Coronary artery (tissue), 2 donors: ENCODE measurements at regions not wholly inside any gene's neighbourhood (a gene's known extent, or its start where the extent isn't known, plus 50 kb on each side); places are given as distances from the start of the nearest gene placed in this dataset.

Experiments used
- DNase-seq: peaks from one replicate; pipeline ENCODE4 v3.0.0-alpha.2; 2017; ENCODE audit warnings: low spot score
- H3K27ac ChIP-seq, 2 donors: fragments of 200-600 bp; sonication (generic); one replicate each; pipeline ENCODE4 v1.5.1; 2016 to 2019
- H3K4me3 ChIP-seq: fragments of 200-600 bp; sonication (generic); 2 replicates; pipeline ENCODE4 v1.5.1; 2016; ENCODE audit warnings: mild to moderate bottlenecking, moderate library complexity
- CTCF ChIP-seq: fragments of 200-600 bp; sonication (generic); IDR thresholded peaks from one replicate; pipeline ENCODE4 v1.5.1; 2019; ENCODE audit warnings: antibody characterized with exemption

- Histone ChIP-seq H3K27ac (no peak overlapping the region), H3K4me3 (no peak overlapping the region)
- TF ChIP-seq CTCF = no peak
- no peak for DNase-seq
Measured at GRCh38 chr7:85457911-85458310, 271.1 kb upstream of the SEMA3D start.

- DNase-seq = no peak
- no peak overlapping the region for H3K27ac ChIP-seq
- no peak for TF ChIP-seq CTCF
Measured at GRCh38 chr7:85456254-85456653, 269.4 kb upstream of the SEMA3D start.

GRCh38 chr7:85454904-85455303 lies 268.0 kb upstream of the SEMA3D start:
- no peak for TF ChIP-seq CTCF

More at GRCh38 chr7:85456254-85456653, 269.4 kb upstream of the SEMA3D start:
- H3K4me3 ChIP-seq = no peak overlapping the region

GRCh38 chr7:85452674-85453073 lies 265.8 kb upstream of the SEMA3D start:
- no peak for TF ChIP-seq CTCF
- no peak for DNase-seq
- H3K4me3 ChIP-seq = no peak overlapping the region

More at GRCh38 chr7:85454904-85455303, 268.0 kb upstream of the SEMA3D start:
- Histone ChIP-seq H3K27ac (no peak overlapping the region), H3K4me3 (no peak overlapping the region)
- no peak for DNase-seq

DNA sequence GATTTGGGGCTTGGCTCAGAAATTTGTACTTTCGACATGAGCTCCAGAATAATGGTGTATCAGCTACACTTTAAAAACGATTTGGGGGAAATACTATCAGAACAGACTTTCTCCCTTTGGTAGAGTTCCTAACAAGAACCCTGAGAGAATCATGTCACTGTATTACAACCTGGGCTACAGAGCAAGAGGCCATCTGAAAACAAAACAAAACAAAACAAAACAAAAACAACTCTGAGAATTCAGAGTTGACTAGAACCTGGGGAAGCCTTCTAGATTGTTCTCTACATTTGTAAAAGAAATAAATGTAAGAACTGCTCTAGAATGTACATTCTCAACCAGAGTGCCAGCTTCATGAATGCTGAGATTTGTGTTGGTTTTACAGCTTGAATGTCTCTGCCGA lies 262.6 kb upstream of the SEMA3D start:
- no peak for TF ChIP-seq CTCF
- no peak for DNase-seq
- no peak overlapping the region for H3K4me3 ChIP-seq
- no peak overlapping the region for H3K27ac ChIP-seq

More at GRCh38 chr7:85452674-85453073, 265.8 kb upstream of the SEMA3D start:
- H3K27ac ChIP-seq = no peak overlapping the region

- no peak for DNase-seq
- Histone ChIP-seq H3K27ac (no peak overlapping the region), H3K4me3 (no peak overlapping the region)
- TF ChIP-seq CTCF = no peak
Measured at GRCh38 chr7:85447004-85447403, 260.1 kb upstream of the SEMA3D start.

DNA sequence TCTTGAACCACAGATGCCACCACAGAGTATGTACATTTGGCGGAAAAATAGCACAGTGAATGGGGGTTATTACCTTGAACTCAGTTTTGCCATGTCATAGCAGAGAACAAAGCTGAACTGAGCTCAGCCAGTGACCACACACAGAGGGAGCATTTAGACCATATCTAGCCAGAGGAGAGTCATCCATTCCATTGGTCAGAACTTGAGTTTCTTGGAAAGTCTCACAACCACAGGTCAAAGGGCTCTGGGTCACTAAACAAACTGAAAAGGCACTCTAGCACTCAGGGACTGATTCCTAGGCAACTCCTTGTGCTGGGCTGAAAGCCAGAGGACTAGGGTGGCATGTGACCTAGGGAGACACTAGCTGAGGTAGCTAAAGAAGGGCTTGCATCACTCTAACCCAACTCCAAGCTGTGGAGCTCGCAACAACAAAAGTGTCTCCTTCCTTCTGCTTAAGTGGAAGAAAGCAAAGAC lies 239.7 kb upstream of the SEMA3D start:
- no peak for TF ChIP-seq CTCF
- Histone ChIP-seq H3K4me3 (no peak overlapping the region), H3K27ac (no peak overlapping the region)
- DNase-seq = no peak
